GM12892 (cell line): ENCODE measurements at regions not wholly inside any gene's neighbourhood (a gene's known extent, or its start where the extent isn't known, plus 50 kb on each side); places are given as distances from the start of the nearest gene placed in this dataset.

Experiments
- POLR2A ChIP-seq: IDR thresholded peaks from 2 replicates; pipeline ENCODE4 v1.6.1; 2011; ENCODE audit warnings: low read depth, low read length, control low read depth
- POLR2AphosphoS5 ChIP-seq: IDR thresholded peaks from 2 replicates; pipeline ENCODE4 v1.6.1; 2011; ENCODE audit warnings: low read depth, low read length, control low read depth

GRCh38 chr15:32222716-32223115 is 180.4 kb downstream of the GOLGA8K start:
- no peak for TF ChIP-seq POLR2AphosphoS5
- TF ChIP-seq POLR2A = no peak
